ENCODE measurements at regions not wholly inside any gene's neighbourhood (a gene's known extent, or its start where the extent isn't known, plus 50 kb on each side); places are given as distances from the start of the nearest gene placed in this dataset.

- no peak for TF ChIP-seq PRDM15 (CRISPR knock-in tag; IDR thresholded peaks at IDR 0.05)
- no peak for TF ChIP-seq CHD4 (IDR thresholded peaks at IDR 0.05)
Observed at GRCh38 chr15:93466380-93466779, 377.4 kb upstream of the RGMA start.

All from GM12878 (cell line).